NCI-H146 treated with DMSO at 0.1 percent for 48 hours (cell line): ENCODE measurements at regions not wholly inside any gene's neighbourhood (a gene's known extent, or its start where the extent isn't known, plus 50 kb on each side); places are given as distances from the start of the nearest gene placed in this dataset.

Experiments used
- DNase-seq: peaks from one replicate; lab custom pipeline; 2025; ENCODE audit not compliant: unreplicated experiment; lab: John Stamatoyannopoulos, UW

GRCh38 chr9:36728651-36729520 lies 156.2 kb downstream of the MELK start:
- DNase-seq, result peak; percentile 63

GRCh38 chr9:36729906-36730305 lies 157.2 kb downstream of the MELK start:
- DNase-seq, result no peak

DNA sequence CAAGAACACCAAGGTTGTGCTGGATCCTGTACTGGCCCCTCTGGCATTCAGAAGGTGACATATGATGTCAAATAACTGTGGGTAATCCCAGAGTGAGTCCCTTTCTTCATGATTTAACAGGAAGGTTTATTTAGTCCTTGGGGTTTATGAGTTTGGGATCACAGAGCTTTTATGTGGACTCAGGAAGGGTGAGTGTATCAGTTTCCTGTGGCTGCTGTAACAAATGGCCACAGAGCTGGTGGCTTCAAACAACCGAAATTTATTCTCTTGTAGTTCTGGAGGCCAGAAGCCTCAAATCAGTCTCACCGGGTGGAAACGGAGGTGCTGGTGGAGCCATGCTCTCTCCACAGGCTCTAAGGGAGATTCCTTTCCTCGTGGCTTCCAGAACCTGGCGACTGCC lies 157.7 kb downstream of the MELK start:
- DNase-seq, result no peak

- DNase-seq, result no peak
Observed at GRCh38 chr9:36731068-36731956, 158.6 kb downstream of the MELK start.

DNA sequence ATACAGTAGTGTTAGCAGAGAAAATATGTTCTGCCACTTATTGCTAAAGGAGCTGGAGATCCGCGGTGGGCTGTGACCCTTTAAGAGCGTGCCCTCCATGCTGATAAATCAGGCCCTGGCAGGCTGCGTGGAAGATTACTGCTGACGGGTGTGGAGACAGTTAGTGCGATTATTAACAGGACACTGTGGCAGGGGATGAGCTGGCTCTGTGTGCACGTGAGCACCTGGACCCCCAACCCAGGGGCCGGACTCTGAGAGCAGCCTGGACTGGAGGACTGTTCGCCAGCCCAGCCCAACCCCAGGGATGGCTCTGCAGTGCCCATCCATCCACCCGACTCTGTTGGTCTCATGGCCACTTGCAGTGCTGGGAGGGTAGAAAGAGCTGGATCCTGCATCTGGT lies 162.0 kb downstream of the MELK start:
- DNase-seq, result no peak

DNA sequence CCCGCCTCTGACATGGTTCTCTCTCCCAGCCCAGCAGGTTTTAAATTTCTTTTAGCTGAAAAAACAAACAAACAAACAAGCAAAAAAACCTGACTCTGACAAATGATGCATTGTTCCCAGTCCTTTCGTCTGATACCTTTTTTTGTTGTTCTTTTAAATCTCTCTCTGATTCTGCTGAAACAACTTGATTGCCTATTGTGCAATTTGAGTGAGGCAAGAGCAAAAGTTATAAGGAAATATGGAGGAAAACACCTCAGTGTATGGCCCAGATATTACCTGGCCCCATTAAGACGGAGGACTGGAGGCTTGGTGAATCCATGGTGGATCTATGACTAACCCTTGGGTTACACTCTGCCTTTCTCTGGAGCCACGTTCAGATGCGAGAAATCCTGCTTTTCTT lies 164.0 kb downstream of the MELK start:
- no peak for DNase-seq

DNA sequence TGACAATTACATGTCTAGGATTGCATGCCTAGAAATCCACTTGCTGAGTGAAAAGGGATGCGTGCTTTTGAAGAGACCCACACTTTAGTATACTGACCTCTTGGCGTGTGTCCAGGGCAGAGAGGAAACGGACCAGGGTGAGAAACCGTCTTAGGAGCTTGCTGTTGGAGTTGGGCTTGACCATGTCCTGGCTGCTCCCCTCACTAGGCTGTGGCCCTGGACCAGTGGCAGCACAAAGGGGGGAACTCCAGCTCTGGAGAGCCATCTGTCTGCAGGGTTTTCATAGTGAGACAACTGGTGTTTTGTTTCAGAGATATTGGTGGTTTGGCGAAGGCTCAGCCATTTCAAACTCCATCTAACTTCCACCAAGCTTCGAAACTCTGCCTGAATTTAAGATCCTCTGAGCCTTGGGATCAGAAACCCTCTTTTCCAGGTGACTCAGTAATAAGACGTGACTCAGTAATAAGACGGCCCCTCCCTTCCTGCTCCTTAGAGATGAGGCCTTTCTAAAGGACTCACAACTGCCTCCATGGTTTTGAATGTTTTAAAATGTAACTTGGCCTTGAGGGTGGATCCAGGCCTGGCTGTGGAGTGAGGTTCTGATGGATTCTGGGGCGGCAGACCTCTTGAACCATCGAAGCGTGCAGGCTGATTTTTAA lies 165.8 kb downstream of the MELK start:
- no peak for DNase-seq

- DNase-seq, result no peak
Observed at GRCh38 chr9:36739373-36740116, 166.8 kb downstream of the MELK start.

DNA sequence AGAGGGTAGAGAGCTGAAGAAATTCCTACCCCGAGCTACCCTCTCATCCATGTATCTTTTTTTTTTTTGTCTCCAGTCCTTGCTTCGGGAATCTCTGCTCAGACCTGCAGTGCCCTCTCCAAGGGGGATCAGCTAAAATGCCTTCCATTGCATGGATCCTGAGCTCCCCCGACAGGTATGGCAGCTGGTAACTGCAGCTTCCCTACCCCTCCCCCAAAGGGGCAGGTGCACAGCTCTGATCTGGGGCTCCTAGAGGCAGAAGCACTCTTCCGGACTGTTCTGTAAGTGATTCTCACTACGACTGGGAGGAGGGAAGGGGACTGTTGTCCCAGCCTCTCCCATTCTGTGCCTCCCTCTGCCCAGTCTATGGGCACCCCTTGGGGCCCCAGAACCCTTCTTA lies 169.6 kb downstream of the MELK start:
- no peak for DNase-seq

DNA sequence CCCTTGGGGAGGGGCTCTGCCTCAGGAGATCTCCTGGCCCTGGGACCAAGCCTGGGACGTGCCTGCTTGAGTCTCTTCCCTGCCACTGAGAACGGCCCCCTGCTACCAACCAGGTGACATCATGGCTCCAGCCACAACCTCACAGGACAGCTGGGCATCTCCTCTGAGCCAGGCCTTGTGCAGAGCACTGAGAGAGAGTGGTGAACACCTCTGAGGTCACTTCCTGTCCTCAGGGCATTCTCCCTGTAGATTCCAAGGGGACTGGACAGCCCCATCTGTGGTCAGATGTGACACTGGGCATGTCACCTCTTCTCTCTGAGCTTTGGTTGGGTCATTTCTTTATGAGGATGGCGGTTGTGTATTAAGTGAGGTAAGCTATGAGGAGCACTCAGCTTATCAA lies 172.0 kb downstream of the MELK start:
- no peak for DNase-seq

- DNase-seq, result no peak
Observed at GRCh38 chr9:36745977-36746376, 173.3 kb downstream of the MELK start.

- DNase-seq, result no peak
Observed at GRCh38 chr9:36746415-36746814, 173.7 kb downstream of the MELK start.

DNA sequence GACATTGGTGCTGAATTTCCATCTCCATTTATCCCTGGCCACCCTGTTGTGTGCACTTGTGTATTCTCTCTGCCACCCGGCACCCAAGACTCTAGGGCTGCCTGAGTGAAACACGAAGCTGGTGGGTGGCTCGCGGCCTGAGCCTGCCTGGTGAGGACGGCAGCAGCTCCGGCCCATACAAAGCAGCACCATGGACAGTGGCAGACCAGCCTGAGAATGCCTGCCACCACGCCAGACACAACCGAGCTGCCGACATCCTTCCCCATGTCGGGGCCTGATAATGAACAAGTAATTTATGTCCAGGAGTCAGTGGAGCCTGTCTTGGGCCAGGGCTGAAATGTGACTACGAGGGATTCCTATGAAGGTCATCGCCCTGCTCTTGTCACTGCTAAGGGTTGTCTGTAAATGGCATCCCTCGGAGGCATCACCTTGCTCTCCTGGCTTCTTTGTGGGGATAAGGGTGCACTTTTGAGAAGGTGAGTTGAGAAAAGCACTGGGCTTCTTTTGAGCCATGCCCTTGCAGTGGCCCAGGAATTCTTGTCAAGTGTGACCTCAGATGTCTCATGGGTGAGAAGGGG lies 175.7 kb downstream of the MELK start:
- no peak for DNase-seq

- DNase-seq, result no peak
Observed at GRCh38 chr9:36749461-36749860, 176.8 kb downstream of the MELK start.

DNA sequence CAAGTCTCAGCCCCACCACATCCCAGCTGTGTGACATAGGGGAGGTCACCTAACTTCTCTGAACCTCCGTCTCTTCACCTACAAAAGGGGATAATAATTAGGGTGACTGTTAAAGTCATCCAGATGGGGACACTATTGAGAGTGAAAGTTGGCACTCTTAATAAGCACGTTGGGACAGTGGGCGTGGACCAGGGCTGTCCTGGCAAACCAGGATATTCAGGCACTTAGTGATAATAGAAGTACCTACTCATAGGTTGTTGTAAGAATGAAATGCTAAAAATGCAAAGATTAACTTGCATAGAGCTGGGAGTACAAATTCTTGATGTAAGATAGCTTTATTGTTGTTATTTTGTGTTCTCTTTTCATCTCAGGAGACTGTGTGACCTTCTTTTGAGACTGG lies 177.9 kb downstream of the MELK start:
- no peak for DNase-seq

DNA sequence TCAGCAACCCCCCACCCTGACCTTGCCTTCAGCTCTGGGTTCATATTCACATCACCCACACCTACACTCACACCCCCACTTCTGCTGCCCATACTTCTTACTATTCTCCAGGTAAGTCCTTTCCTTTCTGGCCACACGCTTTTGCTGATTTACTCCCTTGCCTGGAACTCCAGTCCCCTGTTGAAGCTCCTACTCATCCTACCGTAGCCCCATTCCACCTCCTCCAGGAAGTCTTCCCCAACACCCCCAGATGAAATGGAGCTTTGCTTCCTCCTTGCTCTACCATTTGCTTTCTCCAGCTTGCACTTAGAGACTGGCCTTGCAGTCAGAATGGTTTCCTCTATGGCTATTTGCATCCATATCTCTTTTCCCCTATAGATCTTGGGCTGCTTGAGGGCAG lies 182.3 kb downstream of the MELK start:
- no peak for DNase-seq

DNA sequence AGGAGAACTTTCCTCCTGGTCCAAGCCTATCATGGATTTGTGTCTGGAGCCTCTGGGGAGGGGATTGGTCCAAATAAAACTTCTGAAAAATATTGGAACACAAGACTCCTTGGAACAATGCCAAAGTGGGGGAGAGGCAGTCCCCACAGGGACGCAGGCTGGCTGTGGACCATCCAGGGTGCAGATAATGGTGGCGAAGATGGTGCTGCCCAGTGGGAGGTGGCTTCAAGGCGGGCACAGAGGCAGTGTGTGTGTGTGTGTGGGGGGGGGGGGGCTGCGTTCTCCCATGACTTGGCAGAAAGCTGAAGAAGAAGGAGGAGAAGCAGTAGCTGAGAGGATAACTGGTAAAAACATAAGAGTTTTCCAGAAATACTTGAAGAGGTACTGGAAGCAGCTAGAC lies 186.4 kb downstream of the MELK start:
- no peak for DNase-seq

DNA sequence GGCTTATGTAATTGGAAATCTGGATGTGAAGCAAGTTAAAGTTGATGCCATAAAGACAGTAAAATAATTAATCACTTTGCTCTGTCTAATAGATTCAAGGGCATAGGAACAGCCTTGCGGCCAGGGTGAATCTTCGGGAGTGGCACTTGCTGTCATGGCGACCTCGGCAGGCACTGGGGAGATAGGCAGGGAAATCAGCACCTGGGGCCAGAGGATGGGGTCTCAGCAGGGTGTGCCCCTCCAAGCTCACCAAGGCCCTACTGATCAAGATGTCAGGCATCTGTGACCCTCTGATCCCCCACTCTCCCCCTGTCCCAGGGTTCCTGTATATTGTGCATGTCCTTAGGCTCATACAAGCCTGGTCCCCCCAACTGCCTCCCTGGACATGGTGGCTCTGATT lies 187.3 kb downstream of the MELK start:
- no peak for DNase-seq

DNA sequence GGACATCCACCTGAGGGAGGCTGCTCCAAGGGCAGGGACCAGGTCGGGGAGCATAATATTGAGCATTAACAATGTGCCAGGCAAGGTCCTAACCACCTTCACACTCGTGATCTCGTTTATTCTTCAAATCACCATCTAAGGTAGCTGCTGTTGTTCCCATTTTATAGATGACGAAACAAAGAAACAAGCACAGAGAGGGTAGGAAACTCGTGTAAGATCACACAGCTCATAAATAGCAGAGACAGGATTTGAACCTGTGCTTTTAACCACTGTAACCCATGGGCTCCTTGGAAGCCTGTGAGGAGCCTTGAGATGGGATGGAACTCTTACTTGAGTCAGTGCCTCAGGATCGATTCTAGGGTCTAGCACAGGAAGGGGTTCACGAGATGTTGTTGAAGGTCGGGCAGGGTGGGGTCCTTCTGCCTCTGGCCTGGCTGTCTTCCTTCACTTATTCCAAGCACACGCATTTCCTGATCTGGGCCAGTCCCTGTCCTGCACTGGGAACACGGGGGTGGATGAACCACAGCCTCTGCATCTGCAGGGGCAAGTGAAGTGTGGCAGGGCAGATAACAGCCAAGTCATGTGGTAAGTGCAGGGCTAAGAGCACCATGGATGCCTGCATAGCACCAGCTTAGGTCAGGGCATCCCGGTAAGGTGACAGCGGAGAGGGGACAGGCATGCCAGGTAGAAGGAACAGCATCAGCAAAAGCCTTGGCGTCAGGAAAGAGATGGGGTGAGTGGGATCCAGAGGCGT lies 188.1 kb downstream of the MELK start:
- no peak for DNase-seq

DNA sequence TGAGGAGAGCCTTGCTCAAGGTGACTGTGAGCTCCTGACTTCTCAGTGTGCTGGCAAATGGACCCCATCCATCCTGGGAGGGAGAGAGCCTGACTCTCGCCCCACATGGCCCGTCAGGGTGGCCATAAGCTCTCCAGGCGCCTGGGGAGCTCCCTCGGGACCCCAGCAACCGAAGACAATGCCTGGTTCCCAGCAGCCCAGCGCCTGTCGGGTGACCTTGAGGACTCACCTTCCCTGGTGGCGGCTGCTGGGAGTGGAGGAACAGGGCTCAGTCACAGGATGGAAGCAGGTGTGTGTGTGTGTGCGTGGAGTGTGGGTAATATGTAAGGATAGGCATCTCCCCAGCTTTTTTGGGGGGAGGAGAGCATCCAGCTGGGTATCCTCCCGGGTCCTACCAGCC lies 190.3 kb downstream of the MELK start:
- no peak for DNase-seq
